Mesendoderm (in vitro differentiated cells): ENCODE measurements at regions not wholly inside any gene's neighbourhood (a gene's known extent, or its start where the extent isn't known, plus 50 kb on each side); places are given as distances from the start of the nearest gene placed in this dataset.
A peak's percentile ranks its signal among the peaks of the same experiment; 100 is the strongest.
"Not testable (repeated sequence)": the region's sequence is repeated elsewhere in the genome, so short reads cannot be mapped to it uniquely, and the experiment has no call there.

ENCODE experiments used
- DNase-seq: peaks from one replicate; pipeline ENCODE4 v3.0.0; 2013
- H2AK5ac ChIP-seq: 2 replicates; pipeline ENCODE4 v1.6.1; 2013; ENCODE audit warnings: low read length, inconsistent platforms
- H2BK120ac ChIP-seq: 2 replicates; pipeline ENCODE4 v1.6.1; 2013; ENCODE audit warnings: low read depth, mild to moderate bottlenecking, low read length, moderate library complexity, mixed read lengths
- H2BK15ac ChIP-seq: replicated peaks from 2 replicates; pipeline ENCODE4 v1.6.1; 2013; ENCODE audit warnings: low read depth, mild to moderate bottlenecking, moderate library complexity
- H2BK5ac ChIP-seq: 2 replicates; pipeline ENCODE4 v1.6.1; 2013; ENCODE audit warnings: low read length, inconsistent platforms
- H3K18ac ChIP-seq: 2 replicates; pipeline ENCODE4 v1.6.1; 2013; ENCODE audit warnings: mild to moderate bottlenecking, low read length, mixed read lengths
- H3K23ac ChIP-seq: one replicate; pipeline ENCODE4 v1.6.1; 2013; ENCODE audit warnings: low read length
- H3K27ac ChIP-seq: 2 replicates; pipeline ENCODE4 v1.5.1; 2013; ENCODE audit warnings: low read depth, mild to moderate bottlenecking, inconsistent platforms, low read length, moderate library complexity
- H3K27me3 ChIP-seq: 2 replicates; pipeline ENCODE4 v1.6.1; 2013; ENCODE audit warnings: low read length, control low read depth, mild to moderate bottlenecking, inconsistent platforms; ENCODE audit not compliant: insufficient read depth, poor library complexity
- H3K36me3 ChIP-seq: 2 replicates; pipeline ENCODE4 v1.6.1; 2013; ENCODE audit warnings: low read length, inconsistent platforms; ENCODE audit not compliant: control insufficient read depth, insufficient read depth
- H3K4ac ChIP-seq: one replicate; pipeline ENCODE4 v1.6.1; 2013; ENCODE audit warnings: low read depth, mild to moderate bottlenecking, low read length, moderate library complexity
- H3K4me1 ChIP-seq: 2 replicates; pipeline ENCODE4 v1.6.1; 2013; ENCODE audit warnings: low read depth, low read length, inconsistent platforms; ENCODE audit not compliant: control insufficient read depth
- H3K4me2 ChIP-seq: 2 replicates; pipeline ENCODE4 v1.6.1; 2013; ENCODE audit warnings: low read length
- H3K4me3 ChIP-seq: 2 replicates; pipeline ENCODE4 v1.5.1; 2013; ENCODE audit warnings: mild to moderate bottlenecking, low read length
- H3K56ac ChIP-seq: one replicate; pipeline ENCODE4 v1.6.1; 2013; ENCODE audit warnings: low read length
- H3K79me1 ChIP-seq: 2 replicates; pipeline ENCODE4 v1.6.1; 2013; ENCODE audit warnings: low read length, inconsistent platforms
- H3K79me2 ChIP-seq: 2 replicates; pipeline ENCODE4 v1.6.1; 2013; ENCODE audit warnings: mild to moderate bottlenecking, low read length; ENCODE audit not compliant: control insufficient read depth, insufficient read depth
- H3K9ac ChIP-seq: 2 replicates; pipeline ENCODE4 v1.6.1; 2013; ENCODE audit warnings: low read length, inconsistent platforms
- H4K5ac ChIP-seq: one replicate; pipeline ENCODE4 v1.6.1; 2013; ENCODE audit warnings: low read length
- H4K8ac ChIP-seq: one replicate; pipeline ENCODE4 v1.6.1; 2013; ENCODE audit warnings: low read depth, mild to moderate bottlenecking, control low read depth, low read length, moderate library complexity
- WGBS: extraction: QIAGEN DNeasy Blood & Tissue Kit; methylation state at CpG from one replicate; pipeline ENCODE4 v1.1.7; 2013; ENCODE audit warnings: low lambda C conversion rate, missing lambda C conversion rate; ENCODE audit not compliant: insufficient coverage; ENCODE audit errors: extremely low coverage; 5-methylcytosine and 5-hydroxymethylcytosine counted together

DNA sequence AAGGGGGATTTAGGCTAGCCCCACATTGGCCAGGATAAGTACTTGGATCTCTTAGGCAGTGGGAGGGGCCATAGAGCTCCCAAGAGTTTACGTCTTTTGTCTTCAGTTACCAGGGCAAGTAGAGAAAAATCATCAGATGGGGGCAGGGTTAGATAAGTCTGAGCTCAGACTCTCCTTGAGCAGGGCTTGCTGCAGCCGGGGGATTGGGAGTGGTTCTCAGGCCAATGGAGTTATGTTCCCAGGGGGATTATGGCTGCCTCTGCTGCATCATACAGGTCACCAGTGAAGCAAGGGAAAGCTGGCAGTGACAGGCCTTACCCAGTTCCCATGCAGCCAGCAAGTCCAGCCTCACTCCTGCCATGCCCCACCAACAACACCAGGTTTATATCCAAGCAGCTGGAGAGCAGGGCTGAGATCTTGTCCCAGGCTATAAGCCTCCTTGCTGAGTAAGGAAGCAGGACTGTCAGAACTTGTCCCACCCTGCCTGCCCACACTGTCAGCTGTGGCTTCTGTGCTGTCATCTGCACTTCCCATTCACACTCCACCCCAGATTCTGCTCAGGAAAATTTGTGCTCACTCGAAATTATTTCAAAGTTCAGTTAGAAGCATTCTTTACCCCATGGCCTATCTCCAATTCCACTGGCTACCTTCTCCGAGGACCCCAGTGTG is 215.3 kb downstream of the FAM43A start:
- H2BK15ac ChIP-seq: no peak overlapping the region
- H4K5ac ChIP-seq: no peak overlapping the region
- no peak overlapping the region for H2AK5ac ChIP-seq
- no peak overlapping the region for H3K4ac ChIP-seq
- H3K79me1 ChIP-seq: no peaks in the 10 kb centered on the region
- no peaks in the 10 kb centered on the region for H3K27me3 ChIP-seq
- H3K79me2 ChIP-seq: no peaks in the 10 kb centered on the region
- no peak overlapping the region for H2BK5ac ChIP-seq
- no peaks in the 10 kb centered on the region for H3K4me1 ChIP-seq
- no peak overlapping the region for H3K23ac ChIP-seq
- no peak overlapping the region for H3K4me2 ChIP-seq
- H3K18ac ChIP-seq: no peak overlapping the region
- no peak overlapping the region for H3K4me3 ChIP-seq
- no peak overlapping the region for H3K9ac ChIP-seq
- H2BK120ac ChIP-seq: no peak overlapping the region
- DNase-seq: no peak
- H3K36me3 ChIP-seq: no peaks in the 10 kb centered on the region
- no peak overlapping the region for H3K56ac ChIP-seq
- H3K27ac ChIP-seq: no peak overlapping the region
- WGBS: no CpG with 5 or more reads among the region's 4 CpGs
- H4K8ac ChIP-seq: no peak overlapping the region

DNA sequence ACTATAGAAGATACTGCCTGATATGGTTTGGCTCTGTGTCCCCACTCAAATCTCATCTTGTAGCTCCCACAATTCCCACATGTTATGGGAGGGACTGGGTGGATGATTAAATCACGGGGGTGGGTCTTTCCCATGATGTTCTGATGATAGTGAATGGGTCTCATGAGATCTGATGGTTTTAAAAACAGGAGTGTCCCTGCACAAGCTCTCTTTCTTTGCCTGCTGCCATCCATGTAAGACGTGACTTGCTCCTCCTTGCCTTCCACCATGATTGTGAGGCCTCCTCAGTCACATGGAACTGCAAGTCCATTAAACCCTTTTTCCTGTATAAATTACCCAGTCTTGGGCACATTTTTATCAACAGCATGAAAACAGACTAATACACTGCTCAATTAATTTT is 217.8 kb downstream of the FAM43A start:
- H3K79me2 ChIP-seq, H3K56ac ChIP-seq, H3K18ac ChIP-seq, H2BK15ac ChIP-seq, H2BK120ac ChIP-seq, H3K27ac ChIP-seq, H3K4ac ChIP-seq, H3K36me3 ChIP-seq, H2BK5ac ChIP-seq, H3K9ac ChIP-seq, H4K5ac ChIP-seq, H3K4me1 ChIP-seq, H3K4me3 ChIP-seq, H3K4me2 ChIP-seq, H3K79me1 ChIP-seq, H3K23ac ChIP-seq, H4K8ac ChIP-seq, DNase-seq, H2AK5ac ChIP-seq, H3K27me3 ChIP-seq: not testable (repeated sequence)
- no CpG with 5 or more reads among the region's 2 CpGs for WGBS

DNA sequence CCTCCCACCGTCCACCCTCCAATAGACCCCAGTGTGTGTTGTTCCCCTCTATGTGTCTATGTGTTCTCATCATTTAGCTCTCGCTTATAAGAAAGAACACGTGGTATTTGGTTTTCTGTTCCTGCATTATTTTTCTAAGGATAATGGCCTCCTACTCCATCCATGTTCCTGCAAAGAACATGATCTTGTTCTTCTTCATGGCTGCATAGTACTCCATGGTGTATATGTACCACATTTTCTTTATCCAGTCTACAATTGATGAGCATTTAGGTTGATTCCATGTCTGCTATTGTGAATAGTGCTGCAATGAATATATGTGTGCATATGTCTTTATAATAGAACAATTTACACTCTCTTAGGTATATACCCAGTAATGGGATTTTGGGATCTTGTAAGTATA is 219.3 kb downstream of the FAM43A start:
- H2BK15ac ChIP-seq, H3K36me3 ChIP-seq, H4K5ac ChIP-seq, H2BK120ac ChIP-seq, H2AK5ac ChIP-seq, H3K56ac ChIP-seq, H3K79me2 ChIP-seq, DNase-seq, H3K9ac ChIP-seq, H3K27me3 ChIP-seq, H4K8ac ChIP-seq, H3K79me1 ChIP-seq, H3K4me2 ChIP-seq, H3K4me3 ChIP-seq, H2BK5ac ChIP-seq, H3K4ac ChIP-seq, H3K4me1 ChIP-seq, H3K23ac ChIP-seq, H3K27ac ChIP-seq, H3K18ac ChIP-seq: not testable (repeated sequence)
- whole genome bisulfite sequencing: no CpG with 5 or more reads among the region's 3 CpGs

DNA sequence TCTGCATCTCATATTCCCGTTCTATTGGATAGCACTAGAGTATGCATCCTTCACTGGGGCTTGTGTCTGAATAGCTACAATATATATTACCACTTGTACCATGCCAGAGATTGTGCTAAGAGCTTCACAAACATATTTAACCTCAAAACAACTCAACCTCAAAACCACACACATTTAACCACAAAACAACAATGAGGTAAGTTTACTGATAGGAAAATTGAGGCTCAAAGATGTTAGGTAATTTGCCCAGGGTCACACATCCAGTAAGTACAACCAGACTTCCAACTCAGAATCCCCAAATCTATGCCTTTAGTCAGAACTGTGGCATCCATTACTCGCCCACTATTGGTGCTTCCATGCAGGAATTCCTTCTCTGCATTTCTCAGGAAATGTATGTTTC is 220.0 kb downstream of the FAM43A start:
- no peak for DNase-seq
- no peaks in the 10 kb centered on the region for H3K4me1 ChIP-seq
- no peaks in the 10 kb centered on the region for H3K79me2 ChIP-seq
- no peaks in the 10 kb centered on the region for H3K79me1 ChIP-seq
- no peak overlapping the region for H2AK5ac ChIP-seq
- no peak overlapping the region for H3K9ac ChIP-seq
- no peak overlapping the region for H2BK120ac ChIP-seq
- no CpG with 5 or more reads among the region's 2 CpGs for WGBS
- no peak overlapping the region for H4K5ac ChIP-seq
- no peak overlapping the region for H2BK15ac ChIP-seq
- no peak overlapping the region for H3K27ac ChIP-seq
- H3K23ac ChIP-seq: no peak overlapping the region
- H3K56ac ChIP-seq: no peak overlapping the region
- H3K4me2 ChIP-seq: no peak overlapping the region
- H3K27me3 ChIP-seq: no peaks in the 10 kb centered on the region
- no peak overlapping the region for H3K4ac ChIP-seq
- no peak overlapping the region for H3K18ac ChIP-seq
- H3K36me3 ChIP-seq: no peaks in the 10 kb centered on the region
- no peak overlapping the region for H3K4me3 ChIP-seq
- H4K8ac ChIP-seq: no peak overlapping the region
- no peak overlapping the region for H2BK5ac ChIP-seq

DNA sequence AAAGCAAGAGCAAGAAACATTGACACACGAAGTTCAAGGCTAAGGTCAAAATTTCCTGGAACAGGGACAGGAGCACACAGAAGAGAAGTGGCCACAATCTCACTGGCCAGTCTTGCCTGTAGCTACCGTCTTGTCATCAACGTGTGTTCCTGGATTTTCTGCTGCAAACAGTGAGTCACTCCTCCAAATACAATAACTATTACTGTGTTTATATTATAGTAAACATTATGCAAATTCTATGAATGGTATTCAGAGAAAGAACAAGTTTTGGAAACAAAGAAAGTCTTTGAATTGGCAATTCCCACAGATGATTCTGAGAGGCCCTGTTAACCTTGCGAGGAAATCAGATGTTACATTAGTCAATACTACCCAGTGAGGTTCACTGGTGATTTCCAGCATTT is 220.5 kb downstream of the FAM43A start:
- no CpG with 5 or more reads among the region's 4 CpGs for WGBS
- Histone ChIP-seq H3K27ac (no peak overlapping the region), H3K9ac (no peak overlapping the region)

DNA sequence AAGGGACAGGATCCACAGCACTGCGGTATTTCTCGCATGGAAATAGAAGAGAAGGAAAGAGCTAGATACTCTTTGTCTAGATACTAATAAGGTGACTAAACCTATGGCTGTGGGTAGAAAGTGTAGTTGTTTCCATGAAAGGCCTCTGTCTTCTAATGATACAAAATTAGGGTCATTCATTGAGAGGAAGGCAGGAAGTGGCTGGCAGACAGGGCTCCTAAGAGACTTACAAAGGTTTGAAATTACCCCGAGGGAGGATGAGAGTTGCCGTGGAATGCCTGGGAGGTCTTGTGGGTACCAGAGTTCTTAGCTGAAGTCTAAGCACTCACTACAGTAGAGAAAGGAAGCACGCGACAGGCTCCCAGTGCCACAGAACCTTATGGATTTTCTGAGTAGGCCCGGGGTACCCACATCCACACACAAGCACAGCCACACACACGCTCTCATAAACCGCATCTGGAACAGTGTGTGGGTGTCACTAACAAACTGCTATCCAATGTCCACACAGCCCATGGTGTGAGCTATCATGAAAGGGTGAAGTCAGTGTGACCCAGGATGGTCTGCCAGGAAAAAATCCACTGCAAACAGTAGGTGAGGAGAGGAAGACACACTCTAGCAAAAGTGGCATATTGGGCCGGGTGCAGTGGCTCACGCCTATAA is 221.4 kb downstream of the FAM43A start:
- H3K4me1 ChIP-seq: no peaks in the 10 kb centered on the region
- no peak overlapping the region for H3K9ac ChIP-seq
- no peak overlapping the region for H3K4me2 ChIP-seq
- peak; percentile 32 for DNase-seq
- no peaks in the 10 kb centered on the region for H3K79me1 ChIP-seq
- H2BK15ac ChIP-seq: no peak overlapping the region
- no CpG with 5 or more reads among the region's 11 CpGs for WGBS
- H2BK5ac ChIP-seq: no peak overlapping the region
- no peak overlapping the region for H4K5ac ChIP-seq
- no peak overlapping the region for H2AK5ac ChIP-seq
- no peak overlapping the region for H3K56ac ChIP-seq
- no peaks in the 10 kb centered on the region for H3K79me2 ChIP-seq
- no peak overlapping the region for H4K8ac ChIP-seq
- H3K36me3 ChIP-seq: no peaks in the 10 kb centered on the region
- H3K4ac ChIP-seq: no peak overlapping the region
- no peak overlapping the region for H3K4me3 ChIP-seq
- no peak overlapping the region for H2BK120ac ChIP-seq
- no peaks in the 10 kb centered on the region for H3K27me3 ChIP-seq
- H3K23ac ChIP-seq: no peak overlapping the region
- no peak overlapping the region for H3K18ac ChIP-seq
- H3K27ac ChIP-seq: no peak overlapping the region

More for the DNA sequence above, 220.5 kb downstream of the FAM43A start:
- no peaks in the 10 kb centered on the region for H3K79me1 ChIP-seq
- no peaks in the 10 kb centered on the region for H3K27me3 ChIP-seq
- no peaks in the 10 kb centered on the region for H3K79me2 ChIP-seq
- no peak overlapping the region for H3K56ac ChIP-seq
- H2BK120ac ChIP-seq: no peak overlapping the region
- no peak overlapping the region for H3K18ac ChIP-seq
- H4K5ac ChIP-seq: no peak overlapping the region
- H2AK5ac ChIP-seq: no peak overlapping the region
- H3K4me2 ChIP-seq: no peak overlapping the region
- no peaks in the 10 kb centered on the region for H3K4me1 ChIP-seq
- no peaks in the 10 kb centered on the region for H3K36me3 ChIP-seq
- no peak overlapping the region for H2BK15ac ChIP-seq
- H3K4ac ChIP-seq: no peak overlapping the region
- DNase-seq: no peak
- H3K4me3 ChIP-seq: no peak overlapping the region
- no peak overlapping the region for H4K8ac ChIP-seq
- no peak overlapping the region for H2BK5ac ChIP-seq
- no peak overlapping the region for H3K23ac ChIP-seq
